ENCODE measurements at regions not wholly inside any gene's neighbourhood (a gene's known extent, or its start where the extent isn't known, plus 50 kb on each side); places are given as distances from the start of the nearest gene placed in this dataset.

GRCh38 chr14:97369901-97370300 is 572.7 kb downstream of the VRK1 start:
- TF ChIP-seq, protein P1, sequence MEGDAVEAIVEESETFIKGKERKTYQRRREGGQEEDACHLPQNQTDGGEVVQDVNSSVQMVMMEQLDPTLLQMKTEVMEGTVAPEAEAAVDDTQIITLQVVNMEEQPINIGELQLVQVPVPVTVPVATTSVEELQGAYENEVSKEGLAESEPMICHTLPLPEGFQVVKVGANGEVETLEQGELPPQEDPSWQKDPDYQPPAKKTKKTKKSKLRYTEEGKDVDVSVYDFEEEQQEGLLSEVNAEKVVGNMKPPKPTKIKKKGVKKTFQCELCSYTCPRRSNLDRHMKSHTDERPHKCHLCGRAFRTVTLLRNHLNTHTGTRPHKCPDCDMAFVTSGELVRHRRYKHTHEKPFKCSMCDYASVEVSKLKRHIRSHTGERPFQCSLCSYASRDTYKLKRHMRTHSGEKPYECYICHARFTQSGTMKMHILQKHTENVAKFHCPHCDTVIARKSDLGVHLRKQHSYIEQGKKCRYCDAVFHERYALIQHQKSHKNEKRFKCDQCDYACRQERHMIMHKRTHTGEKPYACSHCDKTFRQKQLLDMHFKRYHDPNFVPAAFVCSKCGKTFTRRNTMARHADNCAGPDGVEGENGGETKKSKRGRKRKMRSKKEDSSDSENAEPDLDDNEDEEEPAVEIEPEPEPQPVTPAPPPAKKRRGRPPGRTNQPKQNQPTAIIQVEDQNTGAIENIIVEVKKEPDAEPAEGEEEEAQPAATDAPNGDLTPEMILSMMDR (IDR thresholded peaks at IDR 0.05; ENCODE audit: poor library complexity), result no peak
- no peak for TF ChIP-seq EZH2phosphoT487 (IDR thresholded peaks at IDR 0.05; ENCODE audit: low read depth, severe bottlenecking, unreplicated experiment)
- TF ChIP-seq EZH2 (IDR thresholded peaks at IDR 0.05; ENCODE audit: borderline replicate concordance), result no peak
